ENCODE measurements at regions not wholly inside any gene's neighbourhood (a gene's known extent, or its start where the extent isn't known, plus 50 kb on each side); places are given as distances from the start of the nearest gene placed in this dataset.

DNA sequence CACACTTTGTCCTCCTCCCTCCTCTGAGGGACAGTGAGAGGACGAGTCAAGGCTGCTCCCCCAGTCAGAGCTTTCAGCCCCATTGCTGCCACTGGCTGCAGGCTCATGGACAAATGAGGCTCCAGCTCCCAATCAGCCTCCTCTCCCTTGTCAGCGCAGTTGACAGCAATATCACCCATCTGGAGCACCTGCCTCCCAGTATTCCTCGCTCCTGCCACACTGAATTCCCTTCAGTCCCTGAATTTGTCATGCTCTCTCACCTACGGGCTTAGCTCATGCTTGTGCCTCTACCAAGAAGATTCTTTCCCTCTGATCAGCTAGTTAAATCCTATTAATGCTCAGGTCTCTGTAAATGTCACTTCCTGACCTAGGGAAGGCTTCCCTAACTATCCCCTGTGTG lies 54.4 kb upstream of the SYT6 start:
- peak overlapping the region; percentile 10 for H3K27ac Mint-ChIP-seq (ENCODE audit: unreplicated experiment)
- H3K36me3 Mint-ChIP-seq (ENCODE audit: low read depth), result no peaks in the 10 kb centered on the region
- no peak overlapping the region for H3K4me3 Mint-ChIP-seq
- H3K9me3 Mint-ChIP-seq, result no peaks in the 10 kb centered on the region
- peaks cover 8% of the 10 kb centered on the region for H3K4me1 Mint-ChIP-seq
- TF ChIP-seq, protein P1, sequence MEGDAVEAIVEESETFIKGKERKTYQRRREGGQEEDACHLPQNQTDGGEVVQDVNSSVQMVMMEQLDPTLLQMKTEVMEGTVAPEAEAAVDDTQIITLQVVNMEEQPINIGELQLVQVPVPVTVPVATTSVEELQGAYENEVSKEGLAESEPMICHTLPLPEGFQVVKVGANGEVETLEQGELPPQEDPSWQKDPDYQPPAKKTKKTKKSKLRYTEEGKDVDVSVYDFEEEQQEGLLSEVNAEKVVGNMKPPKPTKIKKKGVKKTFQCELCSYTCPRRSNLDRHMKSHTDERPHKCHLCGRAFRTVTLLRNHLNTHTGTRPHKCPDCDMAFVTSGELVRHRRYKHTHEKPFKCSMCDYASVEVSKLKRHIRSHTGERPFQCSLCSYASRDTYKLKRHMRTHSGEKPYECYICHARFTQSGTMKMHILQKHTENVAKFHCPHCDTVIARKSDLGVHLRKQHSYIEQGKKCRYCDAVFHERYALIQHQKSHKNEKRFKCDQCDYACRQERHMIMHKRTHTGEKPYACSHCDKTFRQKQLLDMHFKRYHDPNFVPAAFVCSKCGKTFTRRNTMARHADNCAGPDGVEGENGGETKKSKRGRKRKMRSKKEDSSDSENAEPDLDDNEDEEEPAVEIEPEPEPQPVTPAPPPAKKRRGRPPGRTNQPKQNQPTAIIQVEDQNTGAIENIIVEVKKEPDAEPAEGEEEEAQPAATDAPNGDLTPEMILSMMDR (conservative IDR thresholded peaks at IDR 0.05), result no peak
- peaks cover 14% of the 10 kb centered on the region for H3K27me3 Mint-ChIP-seq (ENCODE audit: low read depth)
- DNase-seq (ENCODE audit: low read depth, low spot score), result no peak

- TF ChIP-seq, protein P1 (conservative IDR thresholded peaks at IDR 0.05), result no peak
- no peaks in the 10 kb centered on the region for H3K9me3 Mint-ChIP-seq
- H3K27ac Mint-ChIP-seq (ENCODE audit: unreplicated experiment), result no peak overlapping the region
- peaks cover 11% of the 10 kb centered on the region for H3K27me3 Mint-ChIP-seq (ENCODE audit: low read depth)
- H3K36me3 Mint-ChIP-seq (ENCODE audit: low read depth), result no peaks in the 10 kb centered on the region
- H3K4me1 Mint-ChIP-seq, result peaks cover 8% of the 10 kb centered on the region
- no peak for DNase-seq (ENCODE audit: low read depth, low spot score)
- H3K4me3 Mint-ChIP-seq, result no peak overlapping the region
These were observed 54.0 kb upstream of the SYT6 start for GRCh38 chr1:114207635-114208034.

- DNase-seq (ENCODE audit: low read depth, low spot score), result no peak
- no peak overlapping the region for H3K27ac Mint-ChIP-seq (ENCODE audit: unreplicated experiment)
- no peaks in the 10 kb centered on the region for H3K36me3 Mint-ChIP-seq (ENCODE audit: low read depth)
- no peaks in the 10 kb centered on the region for H3K9me3 Mint-ChIP-seq
- no peak overlapping the region for H3K4me3 Mint-ChIP-seq
- H3K4me1 Mint-ChIP-seq, result peaks cover 8% of the 10 kb centered on the region
- peaks cover 9% of the 10 kb centered on the region for H3K27me3 Mint-ChIP-seq (ENCODE audit: low read depth)
- TF ChIP-seq, protein P1 (conservative IDR thresholded peaks at IDR 0.05), result no peak
These were observed 52.7 kb upstream of the SYT6 start for GRCh38 chr1:114206392-114206791.

GRCh38 chr1:114203595-114204128 lies 50.0 kb upstream of the SYT6 start:
- Mint-ChIP-seq H3K4me1 (peaks cover 8% of the 10 kb centered on the region), H3K27me3 (ENCODE audit: low read depth) (peaks cover 10% of the 10 kb centered on the region), H3K36me3 (ENCODE audit: low read depth) (no peaks in the 10 kb centered on the region), H3K9me3 (no peaks in the 10 kb centered on the region), H3K27ac (ENCODE audit: unreplicated experiment) (peak overlapping the region; percentile 37), H3K4me3 (no peak overlapping the region)
- TF ChIP-seq, protein P1 (conservative IDR thresholded peaks at IDR 0.05), result no peak
- no peak for DNase-seq (ENCODE audit: low read depth, low spot score)

Data from neural crest cell (in vitro differentiated cells).